Stimulated activated CD4-positive, alpha-beta T cell treated with anti-CD3 and anti-CD28 coated beads, Interleukin-2, amount 100 ng/mL, for 48 hours (primary cell): ENCODE measurements at regions not wholly inside any gene's neighbourhood (a gene's known extent, or its start where the extent isn't known, plus 50 kb on each side); places are given as distances from the start of the nearest gene placed in this dataset.

Experiments
- DNase-seq, 2 donors: peaks; one replicate each; pipeline ENCODE4 v3.0.0-alpha.2; 2020

DNA sequence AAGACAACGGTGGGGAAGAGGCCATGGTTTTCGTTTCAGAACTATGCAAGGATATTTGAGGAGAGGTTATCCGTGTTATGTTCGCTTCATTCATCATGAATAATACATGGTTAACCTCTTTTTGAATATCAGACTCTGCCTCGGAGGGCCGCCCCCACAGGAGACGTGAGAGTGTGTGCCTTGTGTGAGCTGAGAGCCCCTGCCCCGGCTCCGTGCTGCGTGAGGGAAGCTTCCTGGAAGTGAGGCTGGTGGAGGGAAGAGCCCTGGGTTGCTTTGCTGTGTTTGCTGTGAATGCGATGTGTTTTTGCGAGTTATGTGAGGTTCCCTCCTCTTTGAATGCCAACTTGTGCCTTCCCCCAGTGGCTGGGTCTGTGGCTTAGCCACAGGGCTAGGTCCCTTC is 146.0 kb upstream of the RTL1 start:
- DNase-seq: no peak

GRCh38 chr14:101049942-101050341 is 146.4 kb upstream of the RTL1 start:
- DNase-seq: no peak

DNA sequence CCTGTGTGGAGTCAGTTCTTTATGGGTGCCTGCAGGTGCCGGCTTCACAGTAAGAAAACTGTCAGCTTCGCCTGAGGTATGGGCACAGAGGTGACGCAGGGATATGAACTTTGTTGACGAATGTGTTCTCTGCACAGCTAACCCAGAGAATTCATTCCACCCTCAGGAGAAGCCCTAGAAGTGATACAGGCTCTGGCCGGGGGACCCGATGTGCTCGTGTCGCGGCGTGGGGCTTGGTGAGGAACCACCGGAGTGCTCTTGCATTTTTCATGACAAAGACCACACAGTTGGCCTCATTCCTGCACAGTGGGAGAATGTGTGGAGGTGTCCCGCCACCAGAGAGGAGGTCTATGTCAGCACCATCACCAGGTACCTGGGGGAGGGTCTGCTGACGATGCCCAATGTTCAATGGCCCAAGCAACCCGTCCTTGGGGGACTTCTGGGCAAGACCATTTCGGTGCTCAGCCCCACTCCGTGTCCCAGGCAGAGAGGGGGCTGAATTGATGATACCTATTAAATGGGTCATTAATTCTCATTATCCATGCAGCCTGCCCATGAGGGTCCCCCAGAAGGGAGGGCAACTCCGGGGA is 147.5 kb upstream of the RTL1 start:
- DNase-seq: no peak

DNA sequence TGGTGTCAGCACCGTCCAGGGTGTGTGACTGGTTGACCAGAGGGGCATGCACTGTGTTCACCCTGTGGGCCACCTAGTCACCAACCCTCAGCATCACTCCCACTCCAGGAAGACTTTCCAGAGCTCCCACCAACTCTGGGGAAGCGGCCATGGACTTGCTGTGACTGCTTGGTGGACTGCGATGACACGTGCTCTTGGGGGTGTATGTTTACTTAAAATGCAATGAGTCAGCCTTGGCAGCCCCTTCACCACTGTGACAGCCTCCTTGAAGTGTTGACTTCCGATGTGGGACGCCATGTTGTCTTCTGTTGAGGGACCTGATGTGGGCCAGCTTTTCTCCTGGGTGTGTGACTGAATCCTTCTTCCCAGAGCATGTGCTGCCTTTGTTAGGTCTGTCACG is 151.1 kb upstream of the RTL1 start:
- no peak for DNase-seq

DNA sequence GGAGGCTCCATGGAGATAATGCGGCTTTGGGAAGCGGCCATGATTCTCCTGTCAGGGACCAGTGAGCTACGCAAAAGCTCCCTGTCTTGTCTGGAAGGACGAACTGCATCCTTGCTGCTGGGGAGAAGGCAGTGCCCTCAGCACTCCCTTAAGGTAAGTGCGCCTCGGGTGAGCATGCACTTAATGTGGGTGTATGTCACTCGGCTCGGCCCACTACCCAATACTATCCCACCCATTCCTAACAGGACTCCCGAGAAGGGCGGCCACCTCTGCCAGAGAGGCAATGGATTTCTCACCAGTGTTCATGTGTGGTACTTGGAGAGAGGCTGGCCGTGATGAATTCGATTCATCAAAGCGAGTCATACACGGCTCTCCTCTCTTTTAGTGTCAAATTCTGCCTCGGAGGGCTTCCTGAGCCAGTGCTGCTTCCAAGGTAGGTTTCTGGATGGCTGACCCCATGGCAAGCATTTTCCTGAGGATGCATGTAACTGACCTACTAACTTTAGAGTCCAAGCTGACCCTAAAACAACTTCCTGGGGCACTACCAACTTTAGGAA is 151.7 kb upstream of the RTL1 start:
- no peak for DNase-seq

DNA sequence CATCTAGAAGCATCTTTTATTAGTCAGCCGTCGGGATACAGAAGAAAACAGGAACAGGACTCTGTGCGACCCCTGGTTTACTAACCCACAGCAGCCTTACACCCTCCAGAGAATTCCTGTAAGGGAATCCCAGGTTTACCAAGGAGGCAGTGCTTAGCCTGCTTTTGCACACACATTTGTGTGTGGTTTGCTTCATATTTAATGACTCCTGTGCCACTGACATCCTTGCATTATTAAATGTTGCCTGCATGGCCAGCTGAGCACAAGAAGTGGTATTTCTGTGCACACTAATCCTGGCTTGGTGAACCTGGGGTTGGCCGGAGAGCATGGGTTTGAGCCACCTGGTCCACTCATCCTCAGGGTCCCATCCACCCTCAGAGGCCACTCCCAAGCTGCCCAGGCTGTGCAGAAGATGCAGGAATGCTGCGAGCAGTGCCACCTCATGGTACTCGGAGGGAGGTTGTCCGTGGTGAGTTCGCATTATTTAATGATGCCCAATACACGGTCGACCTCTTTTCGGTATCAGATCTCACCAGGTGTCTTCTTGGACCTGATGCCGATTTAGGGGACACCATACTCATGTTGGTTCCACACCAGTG is 152.4 kb upstream of the RTL1 start:
- no peak for DNase-seq

DNA sequence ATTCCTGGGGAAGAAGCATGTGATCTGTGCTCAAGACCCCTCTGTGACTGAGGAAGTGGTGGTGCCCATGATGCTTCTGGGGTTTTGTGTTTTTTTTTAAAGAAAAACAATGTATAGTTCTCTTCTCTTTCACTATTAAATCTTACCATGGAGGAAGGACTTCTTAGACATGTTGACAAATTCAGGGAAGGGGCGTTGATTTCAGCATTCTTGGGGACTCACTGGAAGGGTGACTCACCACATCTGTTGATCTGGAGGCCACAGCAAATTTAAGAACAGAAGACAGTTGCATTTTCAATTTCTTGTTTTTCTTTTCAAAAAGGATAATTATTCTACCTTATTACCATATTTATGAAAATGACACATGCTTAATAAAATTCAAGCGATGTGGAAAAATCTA is 152.9 kb upstream of the RTL1 start:
- DNase-seq: no peak

- DNase-seq: no peak
Measured at GRCh38 chr14:101057394-101057793, 153.9 kb upstream of the RTL1 start.

GRCh38 chr14:101058571-101058970 is 155.0 kb upstream of the RTL1 start:
- no peak for DNase-seq

GRCh38 chr14:101060171-101060601 is 156.7 kb upstream of the RTL1 start:
- no peak for DNase-seq

DNA sequence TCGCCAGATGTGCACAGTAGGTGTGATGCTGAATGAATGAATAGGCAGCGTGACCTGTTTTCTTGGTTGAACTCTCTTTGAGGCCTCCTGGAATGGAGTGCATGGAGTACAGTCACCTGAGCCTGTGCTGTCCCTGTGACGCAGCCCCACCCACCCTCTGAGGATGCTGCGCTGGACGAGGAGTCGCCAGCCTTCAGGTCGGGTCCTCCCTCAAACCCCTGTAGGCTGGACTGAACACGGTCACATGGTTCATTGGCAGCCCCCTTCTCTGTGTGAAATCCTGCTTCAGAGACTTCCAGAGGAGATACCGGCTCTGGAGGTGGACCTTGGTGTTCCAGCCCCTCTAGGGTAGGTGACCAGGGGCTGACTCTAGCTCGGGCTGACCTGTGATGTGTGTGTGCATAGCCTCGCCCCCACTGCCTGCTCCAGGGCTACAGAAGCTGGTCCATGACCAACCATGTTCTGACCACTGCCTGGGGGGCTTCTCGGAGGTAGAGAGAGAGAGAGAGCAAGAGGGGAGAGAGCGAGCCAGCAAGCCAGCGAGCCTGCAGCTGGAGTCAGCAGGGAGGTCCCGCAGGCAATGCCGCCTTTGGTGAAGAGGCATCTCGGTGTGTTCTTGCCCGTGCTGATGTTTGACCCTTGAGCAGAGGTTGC is 158.0 kb upstream of the RTL1 start:
- no peak for DNase-seq

GRCh38 chr14:101062065-101062450 is 158.5 kb upstream of the RTL1 start:
- DNase-seq: no peak

- DNase-seq: no peak
Measured at GRCh38 chr14:101062601-101063000, 159.1 kb upstream of the RTL1 start.

- DNase-seq: no peak
Measured at GRCh38 chr14:101063121-101063520, 159.6 kb upstream of the RTL1 start.

- DNase-seq: no peak
Measured at GRCh38 chr14:101064121-101064661, 160.7 kb upstream of the RTL1 start.

DNA sequence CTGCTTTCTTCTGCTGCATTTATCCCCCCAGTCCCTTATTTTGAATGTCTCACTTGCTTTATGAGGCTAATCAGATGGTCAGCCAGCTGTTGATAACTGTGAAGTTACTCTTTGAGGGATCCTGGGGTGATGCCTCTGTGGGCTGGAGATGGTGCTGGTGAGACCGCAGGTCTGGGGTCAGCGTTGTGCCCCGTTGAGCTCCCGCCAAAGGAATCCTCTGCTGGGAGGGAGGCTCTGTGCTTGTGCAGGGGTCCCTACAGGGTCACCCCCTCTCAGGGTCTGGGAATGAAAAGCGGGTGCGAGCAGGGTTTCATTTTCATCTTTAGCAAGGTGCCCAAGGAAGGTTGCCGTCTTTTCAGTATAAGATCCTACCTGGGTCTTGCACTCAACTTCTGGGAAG is 161.2 kb upstream of the RTL1 start:
- DNase-seq: no peak

GRCh38 chr14:101065246-101065645 is 161.7 kb upstream of the RTL1 start:
- no peak for DNase-seq

GRCh38 chr14:101065696-101066694 is 162.5 kb upstream of the RTL1 start:
- DNase-seq: no peak

- DNase-seq: no peak
Measured at GRCh38 chr14:101066826-101067510, 163.4 kb upstream of the RTL1 start.

- no peak for DNase-seq
Measured at GRCh38 chr14:101068313-101069227, 165.0 kb upstream of the RTL1 start.

DNA sequence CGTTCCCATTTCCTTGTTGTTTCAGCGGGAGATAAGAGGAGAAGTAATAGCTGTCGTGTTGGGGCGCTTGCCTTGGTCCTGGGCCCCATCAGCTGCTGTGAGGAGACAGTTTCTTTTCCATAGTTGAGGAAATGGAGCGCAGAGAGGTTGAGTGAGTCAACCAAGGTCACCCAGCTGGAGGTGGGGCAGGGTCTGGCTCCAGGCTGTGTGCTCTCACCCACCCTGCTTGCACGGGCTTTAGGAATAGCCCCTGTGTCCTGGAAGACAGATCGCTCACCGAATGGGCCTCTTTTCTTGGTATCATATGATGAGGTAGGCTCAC is 165.7 kb upstream of the RTL1 start:
- DNase-seq: no peak
